A673 (cell line): ENCODE measurements at regions not wholly inside any gene's neighbourhood (a gene's known extent, or its start where the extent isn't known, plus 50 kb on each side); places are given as distances from the start of the nearest gene placed in this dataset.

Source experiments
- BruUV-seq: library from RNA; stranded (reverse); fragments of 400-500 nt; replicated peaks from 2 replicates; lab custom pipeline; 2021; lab: Mats Ljungman, UMichigan
- CTCF ChIA-PET: fragments of 300-600 bp; sonication (Branson Sonifier 250); formaldehyde crosslinking; loops from one replicate; lab custom pipeline; 2022; ENCODE audit warnings: antibody characterized with exemption; lab: Charles Lee
- POLR2A ChIA-PET: fragments of 300-600 bp; sonication (Branson Sonifier 250); formaldehyde crosslinking; loops from one replicate; lab custom pipeline; 2022; ENCODE audit warnings: antibody characterized with exemption; ENCODE audit not compliant: low non-redundant PET; lab: Charles Lee
- DNase-seq: peaks from one replicate; pipeline ENCODE4 v3.0.0-alpha.2; 2015; ENCODE audit warnings: low spot score
- H3K27ac ChIP-seq: fragments of 200-600 bp; sonication (generic); 2 replicates; pipeline ENCODE4 v1.5.1; 2016; ENCODE audit warnings: mixed run types, low read depth, mild to moderate bottlenecking, mixed read lengths, antibody characterized with exemption, low read length; ENCODE audit not compliant: poor library complexity, severe bottlenecking
- H3K27me3 ChIP-seq: fragments of 200-600 bp; sonication (generic); replicated peaks from 2 replicates; pipeline ENCODE4 v1.6.1; 2017; ENCODE audit warnings: mixed run types, low read depth, mild to moderate bottlenecking, mixed read lengths, antibody characterized with exemption, low read length; ENCODE audit not compliant: insufficient read depth, poor library complexity
- H3K36me3 ChIP-seq: fragments of 200-600 bp; sonication (generic); 2 replicates; pipeline ENCODE4 v1.6.1; 2016; ENCODE audit warnings: mixed run types, mild to moderate bottlenecking, mixed read lengths, antibody characterized with exemption, low read length; ENCODE audit not compliant: insufficient read depth, poor library complexity, severe bottlenecking
- H3K4me1 ChIP-seq: fragments of 200-600 bp; sonication (generic); 2 replicates; pipeline ENCODE4 v1.6.1; 2017; ENCODE audit warnings: mixed run types, mild to moderate bottlenecking, mixed read lengths, antibody characterized with exemption, low read length; ENCODE audit not compliant: insufficient read depth, poor library complexity, severe bottlenecking
- H3K4me3 ChIP-seq: fragments of 200-600 bp; sonication (generic); 2 replicates; pipeline ENCODE4 v1.5.1; 2016; ENCODE audit warnings: low read depth, mixed run types, mild to moderate bottlenecking, mixed read lengths, low read length; ENCODE audit not compliant: poor library complexity, severe bottlenecking
- H3K9me3 ChIP-seq: fragments of 200-600 bp; sonication (generic); 2 replicates; pipeline ENCODE4 v1.6.1; 2016; ENCODE audit warnings: mixed run types, low read depth, mild to moderate bottlenecking, mixed read lengths, antibody characterized with exemption, low read length; ENCODE audit not compliant: poor library complexity, severe bottlenecking
- CTCF ChIP-seq: fragments of 300-800, 200-600 bp; sonication (generic); conservative IDR thresholded peaks from 2 replicates; pipeline ENCODE4 v1.5.1; 2017; ENCODE audit warnings: low read depth, mild to moderate bottlenecking, antibody characterized with exemption, low read length, moderate library complexity, mixed read lengths
- EZH2 ChIP-seq: fragments of 200-600 bp; sonication (generic); IDR thresholded peaks from 2 replicates; pipeline ENCODE4 v1.6.1; 2017; ENCODE audit warnings: borderline replicate concordance, low read depth, mild to moderate bottlenecking, mixed read lengths, antibody characterized with exemption, low read length; ENCODE audit not compliant: poor library complexity, severe bottlenecking
- intact Hi-C: fragments of 100-400 bp; cut with micrococcal nuclease; formaldehyde crosslinking; loops from one replicate; pipeline ENCODE4 v1.10.0; 2022; ENCODE audit not compliant: unreplicated experiment

DNA sequence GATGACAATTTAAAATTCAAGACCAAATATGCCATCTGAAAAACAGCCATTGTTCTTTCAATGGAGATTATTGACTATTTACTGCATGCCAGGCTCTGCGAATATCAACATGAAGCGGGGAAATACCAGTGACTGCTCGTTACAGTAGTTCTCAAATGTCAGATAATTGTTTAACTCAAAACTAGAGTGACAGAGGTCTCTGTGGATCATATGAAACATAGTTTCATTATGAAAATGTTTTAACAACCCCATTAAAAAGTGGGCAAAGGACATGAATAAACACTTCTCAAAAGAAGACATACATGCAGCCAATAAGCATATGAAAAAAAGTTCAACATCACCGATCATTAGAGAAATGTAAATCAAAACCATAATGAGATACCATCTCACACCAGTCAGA is 50.0 kb upstream of the GPR149 start:
- Histone ChIP-seq H3K4me3 (no peak overlapping the region), H3K36me3 (no peaks in the 10 kb centered on the region), H3K27ac (no peak overlapping the region), H3K9me3 (no peaks in the 10 kb centered on the region), H3K4me1 (no peaks in the 10 kb centered on the region), H3K27me3 (no peaks in the 10 kb centered on the region)
- TF ChIP-seq EZH2, result no peak
- TF ChIP-seq CTCF, result no peak
- intact Hi-C loops, result no loop called here
- CTCF ChIA-PET, result no interaction called here
- no peak for DNase-seq
- no TSS peak for BruUV-seq
- POLR2A ChIA-PET, result no interaction called here
